GM18502 (cell line): ENCODE measurements at regions not wholly inside any gene's neighbourhood (a gene's known extent, or its start where the extent isn't known, plus 50 kb on each side); places are given as distances from the start of the nearest gene placed in this dataset.
"Not testable (repeated sequence)": the region's sequence is repeated elsewhere in the genome, so short reads cannot be mapped to it uniquely, and the experiment has no call there.

Experiments
- ATAC-seq: cut with Tn5 transposase; IDR thresholded peaks from one replicate; pipeline ENCODE4 v1.9.1; 2021; ENCODE audit warnings: mild to moderate bottlenecking; ENCODE audit not compliant: unreplicated experiment, poor library complexity

DNA sequence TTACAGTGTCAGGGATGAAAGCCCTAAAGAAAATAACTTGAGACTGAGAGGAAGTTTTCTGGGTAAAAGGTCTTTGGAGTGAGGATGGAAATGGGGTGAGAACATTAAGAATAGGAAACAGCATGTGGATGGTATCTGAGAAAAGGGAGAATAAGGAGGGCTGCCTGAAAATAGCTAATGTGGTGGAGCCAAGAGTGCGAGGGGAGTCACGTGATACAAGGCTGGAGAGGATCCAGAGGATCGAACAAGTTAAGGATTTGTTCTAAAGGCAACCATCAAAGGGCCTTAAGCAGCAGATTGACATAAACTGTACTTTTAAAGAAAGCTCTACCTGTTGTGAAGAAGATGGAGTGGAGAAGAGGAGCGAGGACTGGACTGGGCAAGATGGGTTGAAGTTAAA, 347.4 kb upstream of the AGA start:
- ATAC-seq, result no peak

DNA sequence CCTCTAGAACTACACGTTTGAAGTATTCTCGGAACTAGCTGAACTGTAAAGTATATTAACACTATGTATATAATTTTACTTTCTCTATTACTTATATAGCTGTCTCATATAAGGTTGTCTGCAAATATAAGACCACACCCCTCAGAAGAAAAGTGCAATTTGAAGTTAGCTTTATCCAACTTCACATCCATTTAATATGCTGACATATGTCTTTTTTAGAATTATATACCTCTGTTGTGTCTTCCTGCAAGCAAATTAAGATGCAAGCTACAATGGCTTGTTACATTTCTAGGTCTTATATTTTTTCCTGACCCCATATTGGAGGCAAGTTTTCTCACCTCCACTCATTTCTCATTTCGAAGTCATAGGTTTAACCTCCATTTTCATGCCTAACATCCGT, 349.0 kb upstream of the AGA start:
- no peak for ATAC-seq

DNA sequence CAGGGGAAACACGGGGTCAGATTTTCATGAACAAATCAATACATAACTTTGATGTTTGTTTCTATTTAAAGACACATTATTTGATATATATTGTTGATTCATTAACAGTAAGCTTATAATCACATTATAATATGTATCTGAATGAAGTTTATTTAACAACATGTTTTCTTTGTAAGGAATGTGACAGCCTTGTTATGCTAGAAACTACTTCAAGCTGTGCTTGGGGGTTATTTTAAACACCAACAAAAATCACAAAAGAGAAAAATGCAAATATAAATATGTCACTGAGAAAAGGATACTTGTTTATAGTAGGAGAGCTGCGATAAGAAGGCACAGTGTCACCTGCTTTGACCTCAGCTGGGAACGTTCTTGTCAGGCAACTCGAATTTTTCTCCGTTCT, 354.6 kb upstream of the AGA start:
- no peak for ATAC-seq

DNA sequence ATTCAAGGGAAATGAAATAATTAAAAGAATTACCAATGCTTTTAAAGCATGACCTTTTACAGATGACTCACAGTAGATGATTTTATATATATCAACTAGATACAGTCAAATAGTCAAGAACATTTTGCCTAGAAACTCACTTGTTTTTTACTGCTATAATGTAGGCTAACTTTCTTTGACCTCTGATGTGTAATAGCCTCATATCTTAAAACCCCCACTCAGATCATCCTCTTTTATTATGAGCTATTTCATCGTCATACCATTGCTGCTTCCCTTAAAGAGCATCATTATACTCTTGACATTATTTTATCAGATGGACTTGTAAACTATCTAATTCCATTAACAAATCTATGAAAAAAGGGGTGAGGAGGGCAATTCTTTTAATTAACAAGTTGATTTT, 355.9 kb upstream of the AGA start:
- no peak for ATAC-seq

DNA sequence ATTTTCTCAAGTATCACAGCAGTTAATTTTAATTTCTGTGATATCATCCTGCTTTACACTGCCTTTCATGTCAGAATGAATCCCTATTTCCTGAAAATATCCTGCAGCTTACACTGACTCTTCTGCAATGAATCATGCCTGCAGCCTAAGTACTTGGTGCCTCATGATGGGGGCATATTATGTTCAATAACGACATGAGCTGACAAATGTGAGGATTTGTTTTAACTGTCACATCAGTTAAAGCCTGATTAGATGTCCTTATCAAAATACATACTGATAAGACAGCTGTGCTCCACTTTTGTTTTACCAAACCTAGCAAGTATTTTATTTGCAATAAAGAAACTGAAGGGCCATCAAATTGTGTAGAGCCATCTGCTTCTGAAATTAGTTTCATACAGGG, 359.9 kb upstream of the AGA start:
- ATAC-seq, result no peak

DNA sequence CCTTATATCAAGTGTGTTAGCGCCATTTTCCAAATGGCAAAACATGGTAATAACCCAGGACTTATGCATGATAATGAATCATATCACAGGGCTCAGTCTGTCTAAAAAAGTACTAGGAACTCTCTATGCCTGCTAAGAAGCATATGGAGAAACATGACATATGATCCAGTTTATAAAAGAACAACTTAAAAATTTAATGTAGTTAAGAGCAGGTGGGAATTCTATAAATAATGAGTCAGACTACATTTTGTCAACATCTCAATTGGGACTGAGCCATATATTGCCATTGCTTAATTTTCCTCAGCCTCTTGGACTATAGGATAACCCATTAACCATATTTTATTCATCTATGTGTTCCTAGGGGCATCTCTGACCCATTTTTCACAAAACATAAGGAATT, 360.4 kb upstream of the AGA start:
- no peak for ATAC-seq

DNA sequence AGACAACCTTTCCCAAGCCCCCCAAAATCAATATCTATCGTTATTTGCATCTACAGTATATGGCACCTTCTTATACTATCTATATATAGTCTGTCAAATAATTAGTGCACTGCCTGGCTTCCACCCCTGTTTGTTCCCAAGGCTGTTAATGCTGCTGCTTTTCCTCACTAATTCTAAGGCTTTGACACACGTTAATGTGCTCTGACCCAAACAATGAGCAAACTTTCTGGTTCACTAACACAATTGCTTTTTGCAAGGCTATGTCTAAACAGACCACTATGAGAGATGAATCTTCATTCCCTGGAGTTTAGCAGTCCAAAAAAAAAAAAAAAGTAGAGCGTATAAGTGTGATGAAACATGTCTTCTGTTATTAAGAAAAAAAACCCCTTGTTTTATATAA, 360.9 kb upstream of the AGA start:
- ATAC-seq, result no peak

DNA sequence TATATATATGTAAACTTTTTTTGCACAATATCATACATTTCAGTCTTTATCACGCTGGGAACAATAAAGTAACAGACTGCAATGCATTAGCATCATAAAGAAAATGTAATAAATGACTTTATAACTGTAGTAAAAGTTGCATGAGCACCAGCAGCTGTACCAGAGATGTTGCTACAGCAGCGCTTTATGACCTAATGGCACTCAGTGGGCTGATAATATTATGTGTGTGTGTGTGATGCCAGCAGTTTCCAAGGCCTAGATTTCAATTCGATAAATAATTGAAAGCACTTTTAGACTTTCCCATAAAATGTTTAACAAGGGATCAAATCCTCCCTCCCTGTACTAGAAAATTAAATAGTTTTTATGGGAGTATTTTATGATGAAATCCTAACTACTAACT, 367.6 kb upstream of the AGA start:
- no peak for ATAC-seq

DNA sequence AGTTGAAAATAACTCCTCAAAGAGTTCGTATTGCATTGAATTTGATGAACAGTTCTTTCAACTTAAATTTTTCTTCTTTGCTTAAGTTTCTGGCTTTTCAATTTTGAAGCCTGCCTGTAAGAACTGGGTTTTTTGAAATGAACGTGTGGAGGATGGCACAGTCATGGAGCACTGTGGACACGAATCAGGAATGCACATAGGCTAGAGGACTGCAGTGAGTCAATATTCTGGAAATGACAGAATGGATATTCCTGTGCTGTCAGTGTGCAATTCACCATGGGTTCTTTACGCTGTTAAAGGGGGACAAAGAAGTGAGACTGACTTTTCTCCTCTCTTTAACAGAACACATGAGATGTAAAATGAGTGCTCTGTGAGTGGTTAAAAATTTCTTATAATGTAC, 368.0 kb upstream of the AGA start:
- ATAC-seq, result no peak

DNA sequence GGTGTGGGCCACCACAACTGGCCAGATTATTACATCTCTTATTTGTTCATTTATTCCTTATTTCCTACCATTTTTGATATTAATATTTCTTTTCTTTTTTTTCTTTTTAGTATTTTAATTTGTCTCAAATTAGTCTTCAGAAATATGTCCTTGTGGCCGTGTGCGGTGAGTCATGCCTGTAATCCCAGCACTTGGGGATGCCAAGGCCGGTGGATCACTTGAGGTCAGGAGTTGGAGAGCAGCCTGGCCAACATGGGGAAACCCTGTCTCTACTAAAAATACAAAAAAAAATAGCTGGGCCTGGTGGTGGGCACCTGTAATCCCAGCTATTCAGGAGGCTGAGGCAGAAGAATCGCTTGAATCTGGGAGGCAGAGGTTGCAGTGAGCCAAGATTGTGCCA, 376.2 kb upstream of the AGA start:
- not testable (repeated sequence) for ATAC-seq

DNA sequence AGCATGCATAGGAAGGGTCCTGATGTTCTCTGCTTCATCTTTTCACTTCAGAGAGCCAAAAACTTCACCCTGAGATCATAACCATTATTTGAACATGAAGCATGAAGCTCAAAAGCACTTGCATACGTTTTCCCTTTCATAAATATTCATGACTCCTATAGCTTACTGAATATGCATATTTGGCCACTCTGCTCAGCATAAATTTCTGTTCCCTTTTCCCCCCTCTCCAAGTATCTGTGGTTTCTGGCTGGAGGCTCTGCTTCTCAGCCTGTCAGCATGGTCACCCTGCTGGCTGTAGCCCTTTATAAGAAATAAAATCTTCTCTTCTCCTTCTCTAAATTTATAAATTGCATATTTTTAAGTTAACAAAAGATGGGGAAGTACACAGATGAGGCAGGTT, 384.7 kb upstream of the AGA start:
- no peak for ATAC-seq

DNA sequence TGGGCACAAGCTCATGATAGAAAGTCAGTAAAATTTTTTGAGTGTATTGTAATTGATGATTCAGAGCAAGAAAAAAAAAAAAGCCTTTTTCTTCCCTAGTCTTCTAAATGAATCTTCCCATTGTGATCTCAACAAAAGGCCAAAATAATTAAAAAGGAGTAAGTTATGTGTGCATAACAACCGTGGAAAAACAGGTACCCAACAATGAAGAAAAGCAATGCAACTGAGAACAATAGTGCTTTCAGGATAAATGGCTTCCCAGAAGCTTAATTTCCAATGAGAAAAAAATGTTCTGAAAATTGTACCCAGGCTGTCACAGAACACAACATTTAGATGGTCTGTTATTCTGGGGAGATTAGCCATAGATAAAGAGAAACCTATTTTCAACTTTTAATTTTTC, 399.0 kb upstream of the AGA start:
- ATAC-seq, result no peak

DNA sequence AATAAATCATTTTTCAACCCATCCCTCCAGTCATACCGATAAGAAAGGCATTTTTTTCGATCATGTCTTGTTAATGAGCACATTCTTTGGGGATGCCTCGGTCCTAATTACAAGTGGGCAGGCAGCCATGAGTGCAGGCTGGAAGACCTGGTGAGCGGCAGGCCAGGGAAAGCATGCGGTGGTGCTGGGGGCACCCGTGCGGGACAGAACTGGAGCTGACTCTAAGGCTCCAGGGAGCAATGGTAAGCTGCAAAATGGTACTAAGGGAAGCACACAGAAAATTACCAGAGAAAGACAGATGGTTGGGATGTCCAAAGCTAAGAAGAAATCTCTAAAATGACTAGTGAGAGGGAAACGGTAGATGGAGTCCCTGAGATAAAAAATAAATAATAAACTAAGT, 411.0 kb upstream of the AGA start:
- no peak for ATAC-seq

DNA sequence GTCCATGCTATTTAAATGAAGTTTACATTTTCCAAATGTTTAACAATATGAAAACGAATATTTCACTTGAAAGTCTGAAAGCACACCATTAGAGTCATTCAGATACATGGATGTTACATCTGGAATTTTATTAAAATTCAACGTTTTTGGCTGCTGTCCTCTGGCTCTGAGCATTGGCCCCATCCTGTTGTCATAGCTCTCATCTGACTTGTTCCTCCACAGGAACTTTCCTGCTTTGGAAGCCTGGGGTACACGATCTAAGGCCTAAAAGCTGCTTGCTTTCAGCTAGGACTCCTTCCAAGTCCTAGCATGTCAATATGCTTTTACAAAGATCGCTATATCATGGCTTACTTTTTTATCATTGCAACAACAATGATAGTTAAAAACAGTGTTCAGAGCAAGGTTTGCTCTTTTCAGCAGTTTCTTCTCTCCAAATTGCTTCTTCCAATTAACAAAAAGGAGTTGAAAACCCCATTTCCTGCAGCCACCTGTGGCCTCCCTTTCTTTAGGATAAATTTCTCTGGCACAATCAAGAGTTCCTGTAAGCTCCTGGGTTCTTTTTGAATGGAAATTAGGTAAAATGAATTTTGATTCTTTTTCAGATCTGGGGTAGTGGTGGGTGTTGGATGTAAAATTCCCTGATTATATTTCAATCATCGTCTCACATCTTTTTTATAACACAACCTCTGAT, 413.4 kb upstream of the AGA start:
- ATAC-seq, result no peak

DNA sequence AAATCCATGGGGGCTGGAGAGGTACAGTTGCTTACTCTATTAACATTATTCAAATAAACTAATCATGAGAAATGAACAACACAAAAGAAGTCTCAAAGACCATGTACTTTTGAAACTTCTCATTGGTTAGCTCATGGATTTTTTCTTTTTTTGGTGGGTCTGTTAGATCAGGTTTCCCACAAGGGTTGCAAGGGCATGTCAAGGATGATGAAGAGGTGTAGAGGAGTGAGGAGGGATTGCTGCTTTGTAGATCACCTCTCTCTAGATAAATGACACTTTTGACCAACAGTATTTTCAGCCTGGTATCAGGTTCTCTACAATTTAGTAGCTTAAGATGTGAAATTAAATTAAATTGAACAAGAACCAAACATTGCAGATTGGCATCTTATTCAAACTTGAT, 417.9 kb upstream of the AGA start:
- no peak for ATAC-seq

DNA sequence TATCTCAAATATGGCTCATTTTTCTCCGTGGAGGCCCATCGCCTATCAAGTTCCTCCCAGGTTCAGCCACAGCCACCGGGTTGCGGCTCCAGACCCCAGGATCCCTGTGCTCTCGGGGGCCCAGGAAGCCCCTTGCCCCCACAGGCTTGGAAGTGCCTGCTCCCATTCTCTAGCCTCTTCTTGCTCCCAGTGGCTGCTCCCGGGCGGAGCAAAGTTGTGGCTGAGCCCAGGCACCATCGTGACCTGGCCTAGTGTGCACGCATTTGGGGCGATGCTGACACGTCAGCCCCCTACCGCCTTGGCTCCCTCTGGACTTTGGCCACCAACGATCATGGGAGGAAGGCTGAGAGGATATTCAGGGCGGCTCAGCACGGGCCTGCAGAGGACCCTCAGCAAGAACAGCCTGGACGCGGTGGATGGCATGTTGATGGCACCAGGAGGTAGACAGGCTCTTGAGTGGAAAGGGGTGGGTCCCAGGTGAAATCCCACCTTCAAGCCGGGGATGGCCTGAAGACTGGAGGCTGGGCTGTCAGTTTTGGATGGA, 419.4 kb upstream of the AGA start:
- no peak for ATAC-seq

DNA sequence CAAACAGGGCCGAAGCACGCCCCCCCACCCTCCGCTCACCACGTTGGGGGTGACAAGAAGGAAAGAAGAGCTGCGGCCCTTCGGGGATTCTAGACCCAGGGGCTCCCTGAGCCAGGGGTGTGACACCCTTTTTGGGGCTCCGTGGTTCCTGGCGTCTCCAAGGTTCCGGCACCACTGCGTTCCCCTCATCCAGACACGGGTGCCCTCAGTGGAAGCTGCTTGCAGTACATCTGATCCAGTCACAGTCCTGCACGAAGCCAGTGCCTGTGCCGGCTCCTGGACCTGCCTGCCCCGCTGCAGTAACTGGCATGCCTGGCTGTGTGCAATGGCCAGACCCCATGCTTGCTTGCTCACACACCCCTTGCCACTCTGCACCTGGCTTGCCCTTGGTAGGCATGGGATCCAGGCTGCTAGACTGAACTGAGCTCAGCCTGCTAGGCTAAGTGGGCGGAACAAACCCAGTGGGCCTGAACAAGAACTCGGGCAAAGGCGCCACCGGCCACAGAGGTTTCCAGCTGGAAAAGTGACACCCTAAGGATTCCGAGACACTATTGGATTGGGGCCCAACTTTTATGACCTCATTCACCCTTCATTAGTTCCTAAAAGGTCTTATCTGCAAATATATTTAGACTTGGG, 420.4 kb upstream of the AGA start:
- ATAC-seq, result no peak

DNA sequence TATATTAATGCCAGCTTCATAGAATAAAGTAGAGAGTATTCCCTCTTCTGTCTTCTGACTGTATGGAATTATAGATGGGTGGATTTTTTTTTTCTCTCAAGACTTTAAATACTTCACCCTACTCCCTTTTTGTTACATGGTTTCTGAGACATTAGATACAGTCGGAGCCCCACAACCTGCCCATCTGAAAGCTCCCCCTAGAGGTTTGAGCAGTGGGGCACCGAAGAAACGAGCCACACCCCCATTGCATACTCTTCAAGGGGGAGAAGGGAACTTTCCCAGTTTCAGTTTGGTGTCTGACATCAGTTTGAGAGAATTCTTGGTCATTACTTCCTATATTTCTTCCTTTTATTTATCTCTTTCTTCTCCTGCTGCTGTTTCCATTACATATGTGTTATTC, 437.6 kb upstream of the AGA start:
- no peak for ATAC-seq

DNA sequence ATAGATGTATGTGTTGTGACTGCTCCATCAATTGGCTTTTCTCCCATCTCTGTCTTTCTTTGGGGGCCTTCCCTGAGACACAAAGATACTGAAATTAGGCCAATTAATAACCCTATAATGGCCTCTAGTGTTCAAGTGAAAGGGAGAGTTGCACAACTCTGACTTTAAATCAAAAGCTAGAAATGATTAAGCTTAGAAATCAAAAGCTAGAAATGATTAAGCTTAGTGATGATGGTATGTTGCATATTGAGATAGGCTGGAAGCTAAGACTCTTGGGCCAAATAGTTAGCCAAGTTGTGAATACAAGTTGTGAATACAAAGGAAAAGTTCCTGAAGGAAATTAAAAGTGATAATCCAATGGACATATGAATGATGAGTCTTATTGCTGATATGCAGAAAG, 452.9 kb upstream of the AGA start:
- no peak for ATAC-seq

DNA sequence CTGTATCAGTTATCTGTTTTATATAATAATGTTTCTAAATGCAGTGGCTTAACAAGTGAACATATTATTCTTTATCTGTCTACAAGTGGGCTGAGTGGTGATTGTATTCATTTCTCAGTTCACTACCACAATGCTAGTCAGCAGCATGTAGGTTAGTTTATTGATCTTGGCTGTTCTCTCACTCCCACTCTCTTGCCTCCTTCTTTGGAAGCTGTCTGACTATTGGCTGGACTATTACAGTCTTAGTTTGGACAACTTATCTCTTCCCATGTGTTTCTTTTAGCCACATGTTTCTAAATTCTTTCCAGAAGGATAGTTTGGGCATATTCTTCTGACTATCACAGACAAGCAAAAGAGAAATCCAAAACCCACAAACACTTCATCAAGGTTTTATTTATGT, 459.5 kb upstream of the AGA start:
- no peak for ATAC-seq

DNA sequence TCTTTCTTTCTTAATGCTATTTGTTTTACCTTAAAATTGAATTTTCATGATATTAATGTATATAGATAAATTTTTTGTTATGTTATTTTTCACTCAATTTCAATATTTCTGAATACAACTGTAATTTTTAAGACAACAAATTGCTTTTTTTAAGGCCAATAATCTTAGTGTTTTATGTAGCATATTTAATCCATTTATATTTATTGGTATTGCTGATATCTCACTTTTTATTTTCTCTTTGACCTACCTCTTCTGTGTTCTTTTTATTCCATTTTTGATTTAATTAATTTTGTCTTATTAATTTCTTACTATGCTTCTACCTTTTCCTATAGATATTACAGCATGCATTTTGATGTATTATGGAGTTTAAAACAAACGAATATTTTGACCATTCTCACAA, 460.1 kb upstream of the AGA start:
- ATAC-seq, result no peak

DNA sequence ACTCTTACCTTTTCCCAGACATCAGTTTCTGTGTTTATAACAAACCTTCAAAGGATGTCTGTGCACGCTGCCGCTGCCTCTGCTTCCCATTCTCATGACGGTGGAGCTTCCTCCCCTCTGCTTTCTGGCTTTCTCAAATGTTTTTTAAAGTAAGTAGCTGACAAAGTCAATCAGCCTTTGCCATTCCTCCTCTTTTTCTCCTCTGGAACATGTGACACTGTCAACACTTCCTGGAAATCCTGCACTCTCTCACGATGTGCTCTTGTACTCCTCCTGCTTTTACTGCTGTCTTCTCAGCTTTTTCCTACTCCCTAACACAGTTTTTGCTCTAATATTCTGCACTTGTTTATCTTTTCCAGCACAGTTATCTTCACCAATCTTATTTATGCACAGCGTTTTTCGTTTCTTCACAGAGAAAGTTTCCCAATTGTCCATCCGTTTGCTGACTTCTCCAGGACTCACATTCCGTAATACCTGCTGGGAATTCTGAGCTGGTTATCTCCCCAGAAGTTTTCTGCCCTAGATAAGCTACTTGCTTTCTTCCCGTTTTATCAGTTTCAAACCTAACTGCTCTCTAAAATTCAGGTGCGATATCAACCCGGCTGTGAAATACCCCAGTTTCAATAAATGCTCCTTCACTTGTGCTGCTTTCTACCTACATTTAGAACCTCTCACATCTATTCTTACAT, 465.6 kb upstream of the AGA start:
- ATAC-seq, result no peak
